Esophagus squamous epithelium (tissue), 5 donors: ENCODE measurements at regions not wholly inside any gene's neighbourhood (a gene's known extent, or its start where the extent isn't known, plus 50 kb on each side); places are given as distances from the start of the nearest gene placed in this dataset.

Experiments used
- DNase-seq: peaks from one replicate; lab custom pipeline; 2025; lab: John Stamatoyannopoulos, UW
- H3K27ac ChIP-seq, 4 donors: fragments of 200-600 bp; sonication (generic); one replicate each; pipeline ENCODE4 v1.5.1; 2016 to 2019; ENCODE audit warnings: mild to moderate bottlenecking in 1 of 4
- H3K27me3 ChIP-seq, 4 donors: fragments of 200-600 bp; sonication (generic); 1 replicate in 3 of 4; 2 replicates in 1 of 4; pipeline versions ENCODE4 v1.5.1 to v1.6.0; 2017 to 2021; ENCODE audit warnings: antibody characterized with exemption in 1 of 4
- H3K36me3 ChIP-seq, 3 donors: fragments of 200-600 bp; sonication (generic); one replicate each; pipeline ENCODE4 v1.5.1; 2016 to 2019
- H3K4me1 ChIP-seq, 3 donors: fragments of 200-600 bp; sonication (generic); one replicate each; pipeline ENCODE4 v1.5.1; 2017 to 2019
- H3K4me3 ChIP-seq, 4 donors: fragments of 200-600 bp; sonication (generic); 1 replicate in 3 of 4; 2 replicates in 1 of 4; pipeline ENCODE4 v1.5.1; 2016 to 2019; ENCODE audit warnings: mild to moderate bottlenecking in 2 of 4, moderate library complexity in 1 of 4
- H3K9me3 ChIP-seq, 3 donors: fragments of 200-600 bp; sonication (generic); one replicate each; pipeline ENCODE4 v1.5.1; 2016 to 2019
- POLR2A ChIP-seq, 4 donors: fragments of 450-650 bp; IDR thresholded peaks; one replicate each; pipeline ENCODE4 v1.6.1; 2017; ENCODE audit warnings: antibody characterized with exemption in 4 of 4, mild to moderate bottlenecking in 4 of 4, moderate library complexity in 3 of 4
- WGBS, 2 donors: methylation state at CpG; one replicate each; pipeline ENCODE4 v1.1.5; 2018; 5-methylcytosine and 5-hydroxymethylcytosine counted together
- intact Hi-C: fragments of 100-400 bp; cut with DNase I; formaldehyde crosslinking; loops from one replicate; pipeline ENCODE4 v1.15.0; 2022
- small RNA-seq, 4 donors: library from RNA; depleted of rRNA; stranded (forward); fragments of <200 nt; gene quantifications; one replicate each; pipeline ENCODE3, GENCODE V24; 2016
- TF ChIP-seq, protein P1 (sequence below), 6 experiments: fragments of 450-650 bp in 4 of 6; fragments of 200-600 bp in 2 of 6; sonication (generic) in 2 of 6; IDR thresholded peaks; one replicate each; pipeline ENCODE4 v1.5.1; 2016 to 2019; ENCODE audit warnings: antibody characterized with exemption in 6 of 6, mild to moderate bottlenecking in 4 of 6, moderate library complexity in 4 of 6
- donor health status: DM: yes; HTN: yes; CAD: no.

DNA sequence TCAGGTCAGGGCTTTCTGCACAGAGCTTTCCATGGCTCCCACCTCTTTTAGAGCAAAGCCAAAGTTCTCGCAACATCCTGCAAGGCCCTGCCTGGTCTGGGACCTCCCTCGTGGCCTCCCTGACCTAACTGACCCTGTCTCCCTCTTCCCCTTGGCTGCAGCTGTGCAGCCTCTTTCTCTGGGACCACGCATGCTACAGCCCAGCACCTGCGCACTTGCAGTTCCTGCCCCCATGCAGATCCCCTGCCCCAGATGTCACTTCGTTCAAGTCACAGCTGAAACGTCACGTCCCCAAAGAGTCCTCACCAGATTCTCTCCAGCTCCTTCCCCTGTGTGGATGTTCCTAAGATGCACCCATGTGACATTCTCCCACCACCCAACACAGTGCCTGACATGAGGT, 61.2 kb upstream of the ZNF716 start:
- WGBS, 2 donors, result 67 to 78% methylated on average over 6 to 7 of the region's 7 CpGs

DNA sequence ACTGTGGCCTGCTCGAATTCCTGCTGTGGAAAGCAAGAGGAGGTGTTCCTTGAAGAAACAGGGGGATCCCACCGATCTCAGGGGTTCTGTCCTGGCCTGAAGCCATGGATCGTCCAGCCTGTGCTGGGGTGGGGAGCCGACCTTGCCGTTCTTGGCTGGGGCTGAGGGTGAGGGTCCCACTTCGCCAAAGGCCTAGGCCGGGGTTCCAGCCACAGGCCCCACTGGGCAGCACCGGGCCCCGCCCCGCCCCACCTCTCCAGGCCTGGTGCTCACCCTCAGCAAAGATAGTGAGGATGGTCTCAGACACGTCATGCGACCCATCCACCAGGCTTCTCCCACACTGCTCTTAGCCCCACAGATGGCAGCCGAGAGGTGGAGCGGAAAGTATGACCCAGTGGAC, 51.4 kb upstream of the ZNF716 start:
- TF ChIP-seq POLR2A (IDR thresholded peaks at IDR 0.05), result no peak
- TF ChIP-seq, protein P1, sequence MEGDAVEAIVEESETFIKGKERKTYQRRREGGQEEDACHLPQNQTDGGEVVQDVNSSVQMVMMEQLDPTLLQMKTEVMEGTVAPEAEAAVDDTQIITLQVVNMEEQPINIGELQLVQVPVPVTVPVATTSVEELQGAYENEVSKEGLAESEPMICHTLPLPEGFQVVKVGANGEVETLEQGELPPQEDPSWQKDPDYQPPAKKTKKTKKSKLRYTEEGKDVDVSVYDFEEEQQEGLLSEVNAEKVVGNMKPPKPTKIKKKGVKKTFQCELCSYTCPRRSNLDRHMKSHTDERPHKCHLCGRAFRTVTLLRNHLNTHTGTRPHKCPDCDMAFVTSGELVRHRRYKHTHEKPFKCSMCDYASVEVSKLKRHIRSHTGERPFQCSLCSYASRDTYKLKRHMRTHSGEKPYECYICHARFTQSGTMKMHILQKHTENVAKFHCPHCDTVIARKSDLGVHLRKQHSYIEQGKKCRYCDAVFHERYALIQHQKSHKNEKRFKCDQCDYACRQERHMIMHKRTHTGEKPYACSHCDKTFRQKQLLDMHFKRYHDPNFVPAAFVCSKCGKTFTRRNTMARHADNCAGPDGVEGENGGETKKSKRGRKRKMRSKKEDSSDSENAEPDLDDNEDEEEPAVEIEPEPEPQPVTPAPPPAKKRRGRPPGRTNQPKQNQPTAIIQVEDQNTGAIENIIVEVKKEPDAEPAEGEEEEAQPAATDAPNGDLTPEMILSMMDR (IDR thresholded peaks at IDR 0.05), result no peak
- no peak overlapping the region for H3K27ac ChIP-seq
- 83% methylated on average over 12 of the region's 14 CpGs; no CpG with 5 or more reads in 1 of the 2 donors for WGBS, 2 donors
- intact Hi-C loops, result no loop called here
- no peak for DNase-seq
- H3K9me3 ChIP-seq, result peaks cover 0 to 78% (median 27%) of the 10 kb centered on the region in 3 donors
- H3K36me3 ChIP-seq, result no peaks in the 10 kb centered on the region
- no peaks in the 10 kb centered on the region for H3K4me1 ChIP-seq
- H3K27me3 ChIP-seq, result no peaks in the 10 kb centered on the region
- no peak overlapping the region for H3K4me3 ChIP-seq

More for the DNA sequence above, 61.2 kb upstream of the ZNF716 start:
- H3K27me3 ChIP-seq, result no peaks in the 10 kb centered on the region
- H3K9me3 ChIP-seq, result peaks cover 0 to 71% (median 0%) of the 10 kb centered on the region in 3 donors
- DNase-seq, result no peak
- no peak for TF ChIP-seq POLR2A (IDR thresholded peaks at IDR 0.05)
- TF ChIP-seq, protein P1 (IDR thresholded peaks at IDR 0.05), result no peak
- no peak overlapping the region for H3K27ac ChIP-seq
- no peak overlapping the region for H3K4me3 ChIP-seq
- H3K36me3 ChIP-seq, result no peaks in the 10 kb centered on the region
- intact Hi-C loops, result no loop called here
- no peaks in the 10 kb centered on the region for H3K4me1 ChIP-seq

- DNase-seq, result no peak
- no peaks in the 10 kb centered on the region for H3K36me3 ChIP-seq
- H3K4me1 ChIP-seq, result no peaks in the 10 kb centered on the region
- peaks cover 0 to 78% (median 27%) of the 10 kb centered on the region in 3 donors for H3K9me3 ChIP-seq
- WGBS, 2 donors, result 91% methylated on average over 4 of the region's 6 CpGs; no CpG with 5 or more reads in 1 of the 2 donors
- no peaks in the 10 kb centered on the region for H3K27me3 ChIP-seq
- no peak overlapping the region for H3K4me3 ChIP-seq
- TF ChIP-seq, protein P1 (IDR thresholded peaks at IDR 0.05), result no peak
- TF ChIP-seq POLR2A (IDR thresholded peaks at IDR 0.05), result no peak
- H3K27ac ChIP-seq, result no peak overlapping the region
- intact Hi-C loops, result no loop called here
Measured at GRCh38 chr7:57399251-57399940, 50.6 kb upstream of the ZNF716 start.

DNA sequence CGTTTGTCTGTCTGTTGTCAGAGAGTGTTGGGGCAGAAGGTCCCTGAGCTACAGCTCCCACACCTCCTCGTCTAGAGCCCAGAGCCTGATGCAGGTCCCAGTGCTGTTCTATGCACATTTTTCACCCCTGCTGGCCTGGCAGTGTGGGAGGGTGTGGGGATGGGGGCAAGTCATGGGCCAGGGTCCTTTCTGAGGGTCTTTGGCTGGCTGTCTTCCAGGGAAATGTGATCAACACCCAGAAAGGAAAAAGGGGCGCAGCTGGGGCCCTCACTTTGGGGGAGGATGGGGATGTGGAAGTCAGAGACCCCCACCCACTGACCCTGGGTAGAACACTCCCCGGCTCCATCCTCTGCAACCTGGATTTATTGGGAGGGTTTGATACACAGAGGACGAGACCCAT, 50.0 kb upstream of the ZNF716 start:
- Histone ChIP-seq H3K36me3 (no peaks in the 10 kb centered on the region), H3K4me3 (no peak overlapping the region), H3K9me3 (peaks cover 0 to 80% (median 30%) of the 10 kb centered on the region in 3 donors), H3K27ac (no peak overlapping the region), H3K4me1 (no peaks in the 10 kb centered on the region), H3K27me3 (no peaks in the 10 kb centered on the region)
- intact Hi-C loops, result no loop called here
- 21 to 62% methylated on average over 2 to 5 of the region's 5 CpGs for WGBS, 2 donors
- TF ChIP-seq, protein P1 (IDR thresholded peaks at IDR 0.05), result no peak
- TF ChIP-seq POLR2A (IDR thresholded peaks at IDR 0.05), result no peak
- no peak for DNase-seq

Small RNA genes in the stretch of these regions (small RNA-seq; reads per million reads assigned to genes)
- 0 reads per million in 4 donors for gene RNU7-157P
